ENCODE measurements at regions not wholly inside any gene's neighbourhood (a gene's known extent, or its start where the extent isn't known, plus 50 kb on each side); places are given as distances from the start of the nearest gene placed in this dataset.
"Not testable (repeated sequence)": the region's sequence is repeated elsewhere in the genome, so short reads cannot be mapped to it uniquely, and the experiment has no call there.

- no peak for DNase-seq (ENCODE audit: low spot score)
Measured at GRCh38 chr1:232163533-232163932, 466.4 kb downstream of the SIPA1L2 start.

DNA sequence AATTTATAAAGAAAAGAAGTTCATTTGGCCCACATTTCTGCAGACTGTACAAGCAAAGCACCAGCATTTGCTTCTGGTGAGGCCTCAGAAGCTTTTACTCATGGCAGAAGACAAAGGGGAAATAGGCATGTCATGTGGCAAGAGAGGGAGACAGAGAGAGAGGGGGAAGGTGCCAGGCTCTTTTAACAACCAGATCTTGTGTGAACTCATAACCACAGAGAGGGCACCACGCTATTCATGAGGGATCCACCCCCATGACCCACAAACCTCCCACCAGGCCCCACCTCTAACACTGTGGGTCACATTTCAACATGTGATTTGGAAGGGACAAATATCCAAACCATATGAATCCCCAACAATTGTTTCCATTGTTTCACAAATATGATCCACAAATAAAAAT lies 467.9 kb downstream of the SIPA1L2 start:
- DNase-seq (ENCODE audit: low spot score): no peak

GRCh38 chr1:232158558-232158957 lies 471.4 kb downstream of the SIPA1L2 start:
- not testable (repeated sequence) for DNase-seq (ENCODE audit: low spot score)

GRCh38 chr1:232156070-232156469 lies 473.9 kb downstream of the SIPA1L2 start:
- DNase-seq (ENCODE audit: low spot score): not testable (repeated sequence)

DNA sequence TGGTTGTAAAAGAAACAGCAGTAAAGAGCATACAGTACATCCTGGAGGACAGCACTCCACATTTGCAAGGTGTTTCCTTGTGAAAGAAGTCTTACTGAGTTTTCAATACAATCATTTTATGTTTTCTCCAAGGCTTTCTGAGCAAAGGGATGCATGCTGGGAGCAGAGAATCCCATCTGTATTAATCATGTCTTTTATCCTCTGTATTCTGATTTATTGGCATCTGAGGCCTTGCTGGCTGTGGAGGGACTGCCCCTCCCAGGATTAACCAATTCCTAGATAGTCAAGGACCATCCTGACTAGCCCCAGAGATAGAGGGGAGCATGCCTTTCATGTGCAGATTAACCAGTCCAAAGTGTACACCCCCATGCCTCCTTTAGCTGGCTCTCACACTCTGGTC lies 476.3 kb downstream of the SIPA1L2 start:
- DNase-seq (ENCODE audit: low spot score): no peak

DNA sequence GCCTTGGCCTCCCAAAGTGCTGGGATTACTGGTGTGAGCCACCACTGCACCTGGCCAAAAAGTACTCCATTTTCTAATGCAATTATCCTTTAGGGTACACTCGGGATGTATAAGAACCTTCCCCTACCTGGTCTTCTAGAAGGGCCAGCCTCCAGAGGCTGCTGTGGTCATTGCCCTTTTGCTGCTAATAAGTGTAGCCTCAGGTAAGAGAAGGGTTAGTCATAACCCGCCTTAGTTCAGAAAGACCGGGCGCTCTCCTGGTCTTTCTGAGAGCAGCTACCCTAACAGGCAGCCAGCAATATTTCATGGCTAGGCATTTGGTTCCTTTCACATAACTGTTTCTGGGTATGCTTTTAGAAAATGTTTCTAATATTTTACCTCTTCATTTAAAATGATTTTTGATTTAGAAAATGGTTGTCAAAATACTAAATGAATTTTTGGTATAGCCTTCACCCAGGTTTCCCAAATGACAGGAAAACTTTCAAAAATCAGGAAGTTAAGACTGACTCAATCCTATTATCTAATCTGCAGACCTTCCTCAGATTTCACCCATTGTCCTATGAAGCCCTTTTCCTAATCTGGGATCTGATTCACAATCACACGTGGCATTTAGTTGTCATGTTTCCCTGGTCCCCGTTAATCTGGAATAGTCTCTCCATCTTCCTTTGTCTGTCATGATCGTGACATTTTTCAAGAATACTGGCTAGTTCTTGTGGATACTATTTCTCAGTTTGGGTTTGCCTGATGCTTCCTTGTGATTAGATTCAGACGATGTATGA lies 479.0 kb downstream of the SIPA1L2 start:
- DNase-seq (ENCODE audit: low spot score): no peak

- no peak for DNase-seq (ENCODE audit: low spot score)
Measured at GRCh38 chr1:232149287-232150201, 480.4 kb downstream of the SIPA1L2 start.

DNA sequence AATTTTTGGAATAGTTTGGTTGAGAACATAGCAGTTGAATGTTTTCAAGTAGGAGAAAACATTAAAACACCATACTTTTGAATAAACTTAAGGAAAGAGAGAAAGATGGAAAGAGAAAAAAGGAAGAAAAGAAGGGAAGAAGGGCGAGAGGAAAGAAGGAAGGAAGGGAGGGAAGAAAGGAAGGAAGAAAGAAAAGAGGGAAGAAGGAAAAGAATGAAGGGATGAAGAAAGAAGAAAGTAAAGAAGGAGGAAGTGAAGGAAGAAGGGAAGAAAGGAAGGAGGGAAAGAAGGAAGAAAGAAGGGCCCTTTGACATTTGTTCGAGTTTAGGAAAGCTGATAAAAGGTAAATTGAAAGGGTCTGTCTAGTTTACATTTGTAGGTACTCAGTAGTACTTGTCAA lies 482.7 kb downstream of the SIPA1L2 start:
- DNase-seq (ENCODE audit: low spot score): no peak

GRCh38 chr1:232146514-232146913 lies 483.4 kb downstream of the SIPA1L2 start:
- no peak for DNase-seq (ENCODE audit: low spot score)

GRCh38 chr1:232145768-232146167 lies 484.2 kb downstream of the SIPA1L2 start:
- no peak for DNase-seq (ENCODE audit: low spot score)

GRCh38 chr1:232144696-232145230 lies 485.2 kb downstream of the SIPA1L2 start:
- no peak for DNase-seq (ENCODE audit: low spot score)

GRCh38 chr1:232143315-232143886 lies 486.5 kb downstream of the SIPA1L2 start:
- no peak for DNase-seq (ENCODE audit: low spot score)

GRCh38 chr1:232142403-232143314 lies 487.3 kb downstream of the SIPA1L2 start:
- DNase-seq (ENCODE audit: low spot score): no peak

DNA sequence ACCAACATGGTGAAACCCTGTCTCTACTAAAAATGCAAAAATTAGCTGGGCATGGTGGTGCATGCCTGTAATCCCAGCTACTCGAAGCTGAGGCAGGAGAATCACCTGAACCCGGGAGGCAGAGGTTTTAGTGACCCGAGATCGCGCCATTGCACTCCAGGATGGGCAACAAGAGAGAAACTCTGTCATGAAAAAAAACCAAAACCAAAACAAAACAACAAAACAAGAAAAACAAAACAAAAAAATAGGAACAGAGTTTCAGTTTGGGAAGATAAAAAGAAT lies 488.8 kb downstream of the SIPA1L2 start:
- DNase-seq (ENCODE audit: low spot score): not testable (repeated sequence)

- no peak for DNase-seq (ENCODE audit: low spot score)
Measured at GRCh38 chr1:232140419-232141166, 489.3 kb downstream of the SIPA1L2 start.

- DNase-seq (ENCODE audit: low spot score): no peak
Measured at GRCh38 chr1:232139444-232139843, 490.5 kb downstream of the SIPA1L2 start.

- DNase-seq (ENCODE audit: low spot score): no peak
Measured at GRCh38 chr1:232138044-232138443, 491.9 kb downstream of the SIPA1L2 start.

GRCh38 chr1:232137066-232137465 lies 492.9 kb downstream of the SIPA1L2 start:
- DNase-seq (ENCODE audit: low spot score): no peak

DNA sequence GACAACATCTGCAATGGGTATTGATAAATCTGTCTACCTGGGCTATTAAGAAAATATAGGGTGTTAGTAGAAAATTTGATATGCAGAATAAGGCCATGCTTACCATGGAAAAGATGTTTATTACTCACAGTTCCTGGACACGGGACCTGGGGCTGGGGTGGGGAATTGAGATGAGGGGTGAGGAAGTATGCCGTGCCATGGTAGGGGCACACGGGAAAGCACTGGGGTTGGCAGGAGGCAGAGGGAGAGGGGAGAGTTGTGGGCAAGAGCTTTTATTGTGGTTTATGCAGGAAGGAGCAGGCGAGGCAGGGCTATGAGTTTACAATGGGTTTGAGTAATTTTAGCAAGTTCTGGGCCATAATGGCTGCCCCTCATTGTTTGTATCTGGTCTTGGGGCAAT lies 493.8 kb downstream of the SIPA1L2 start:
- no peak for DNase-seq (ENCODE audit: low spot score)

- no peak for DNase-seq (ENCODE audit: low spot score)
Measured at GRCh38 chr1:232134365-232134764, 495.6 kb downstream of the SIPA1L2 start.

GRCh38 chr1:232132572-232132971 lies 497.4 kb downstream of the SIPA1L2 start:
- no peak for DNase-seq (ENCODE audit: low spot score)
